ENCODE measurements at regions not wholly inside any gene's neighbourhood (a gene's known extent, or its start where the extent isn't known, plus 50 kb on each side); places are given as distances from the start of the nearest gene placed in this dataset.

- DNase-seq: no peak
- no peak overlapping the region for H3K27ac Mint-ChIP-seq
- H3K4me1 Mint-ChIP-seq: no peaks in the 10 kb centered on the region
- H3K27me3 Mint-ChIP-seq: no peaks in the 10 kb centered on the region
- CTCF ChIA-PET: interaction anchor here (0.6 kb wide), 1 partner anchor 799 kb away, joined by 3 read pairs; no protein-coding TSS in a partner anchor
- H3K9me3 Mint-ChIP-seq: peaks cover 4% of the 10 kb centered on the region
- POLR2A ChIA-PET: no interaction called here
- H3K4me3 Mint-ChIP-seq: no peak overlapping the region
- no peaks in the 10 kb centered on the region for H3K36me3 Mint-ChIP-seq (ENCODE audit: low read depth)
These were observed 1431.7 kb upstream of the C9orf72 start for GRCh38 chr9:29004988-29005387.

GRCh38 chr9:29006628-29007027 lies 1433.3 kb upstream of the C9orf72 start:
- Mint-ChIP-seq H3K36me3 (ENCODE audit: low read depth) (no peaks in the 10 kb centered on the region), H3K27ac (no peak overlapping the region)
- POLR2A ChIA-PET: no interaction called here

GRCh38 chr9:29012911-29013310 lies 1439.6 kb upstream of the C9orf72 start:
- ChIA-PET CTCF (no interaction called here), POLR2A (no interaction called here)
- no peaks in the 10 kb centered on the region for H3K4me1 Mint-ChIP-seq
- no peak overlapping the region for H3K4me3 Mint-ChIP-seq
- no peaks in the 10 kb centered on the region for H3K9me3 Mint-ChIP-seq
- H3K36me3 Mint-ChIP-seq (ENCODE audit: low read depth): no peaks in the 10 kb centered on the region
- no peak for DNase-seq
- H3K27me3 Mint-ChIP-seq: no peaks in the 10 kb centered on the region
- H3K27ac Mint-ChIP-seq: no peak overlapping the region

More at GRCh38 chr9:29006628-29007027, 1433.3 kb upstream of the C9orf72 start:
- Mint-ChIP-seq H3K9me3 (peaks cover 4% of the 10 kb centered on the region), H3K27me3 (no peaks in the 10 kb centered on the region), H3K4me1 (no peaks in the 10 kb centered on the region), H3K4me3 (no peak overlapping the region)
- no peak for DNase-seq
- CTCF ChIA-PET: no interaction called here

GRCh38 chr9:29021632-29022031 lies 1448.4 kb upstream of the C9orf72 start:
- Mint-ChIP-seq H3K36me3 (ENCODE audit: low read depth) (no peaks in the 10 kb centered on the region), H3K27ac (no peak overlapping the region), H3K27me3 (no peaks in the 10 kb centered on the region), H3K4me3 (no peak overlapping the region), H3K4me1 (no peaks in the 10 kb centered on the region), H3K9me3 (no peaks in the 10 kb centered on the region)
- POLR2A ChIA-PET: no interaction called here
- CTCF ChIA-PET: no interaction called here
- DNase-seq: no peak

GRCh38 chr9:29038332-29038731 lies 1465.1 kb upstream of the C9orf72 start:
- Mint-ChIP-seq H3K4me1 (no peaks in the 10 kb centered on the region), H3K36me3 (ENCODE audit: low read depth) (no peaks in the 10 kb centered on the region), H3K9me3 (peaks cover 6% of the 10 kb centered on the region), H3K4me3 (no peak overlapping the region), H3K27ac (no peak overlapping the region), H3K27me3 (no peaks in the 10 kb centered on the region)
- POLR2A ChIA-PET: no interaction called here
- no peak for DNase-seq
- CTCF ChIA-PET: no interaction called here

- no peaks in the 10 kb centered on the region for H3K27me3 Mint-ChIP-seq
- DNase-seq: no peak
- ChIA-PET CTCF (no interaction called here), POLR2A (no interaction called here)
- no peaks in the 10 kb centered on the region for H3K36me3 Mint-ChIP-seq (ENCODE audit: low read depth)
- H3K9me3 Mint-ChIP-seq: peaks cover 6% of the 10 kb centered on the region
- no peaks in the 10 kb centered on the region for H3K4me1 Mint-ChIP-seq
- H3K4me3 Mint-ChIP-seq: no peak overlapping the region
- no peak overlapping the region for H3K27ac Mint-ChIP-seq
These were observed 1466.0 kb upstream of the C9orf72 start for GRCh38 chr9:29039258-29039657.

- H3K4me1 Mint-ChIP-seq: no peaks in the 10 kb centered on the region
- no peaks in the 10 kb centered on the region for H3K36me3 Mint-ChIP-seq (ENCODE audit: low read depth)
- ChIA-PET POLR2A (no interaction called here), CTCF (no interaction called here)
- no peaks in the 10 kb centered on the region for H3K27me3 Mint-ChIP-seq
- H3K4me3 Mint-ChIP-seq: no peak overlapping the region
- H3K9me3 Mint-ChIP-seq: peaks cover 9% of the 10 kb centered on the region
- no peak for DNase-seq
- H3K27ac Mint-ChIP-seq: no peak overlapping the region
These were observed 1469.8 kb upstream of the C9orf72 start for GRCh38 chr9:29043072-29043471.

- peaks cover 7% of the 10 kb centered on the region for H3K9me3 Mint-ChIP-seq
- H3K4me3 Mint-ChIP-seq: no peak overlapping the region
- POLR2A ChIA-PET: no interaction called here
- no peaks in the 10 kb centered on the region for H3K36me3 Mint-ChIP-seq (ENCODE audit: low read depth)
- DNase-seq: no peak
- CTCF ChIA-PET: no interaction called here
- H3K27me3 Mint-ChIP-seq: no peaks in the 10 kb centered on the region
- H3K27ac Mint-ChIP-seq: no peak overlapping the region
- no peaks in the 10 kb centered on the region for H3K4me1 Mint-ChIP-seq
These were observed 1471.7 kb upstream of the C9orf72 start for GRCh38 chr9:29044959-29045358.

GRCh38 chr9:29060041-29060440 lies 1486.8 kb upstream of the C9orf72 start:
- H3K4me1 Mint-ChIP-seq: no peaks in the 10 kb centered on the region
- H3K36me3 Mint-ChIP-seq (ENCODE audit: low read depth): no peaks in the 10 kb centered on the region
- H3K4me3 Mint-ChIP-seq: no peak overlapping the region
- POLR2A ChIA-PET: no interaction called here
- CTCF ChIA-PET: no interaction called here
- H3K9me3 Mint-ChIP-seq: peaks cover 8% of the 10 kb centered on the region
- no peak for DNase-seq
- H3K27ac Mint-ChIP-seq: no peak overlapping the region
- no peaks in the 10 kb centered on the region for H3K27me3 Mint-ChIP-seq

GRCh38 chr9:29062446-29062845 lies 1489.2 kb upstream of the C9orf72 start:
- Mint-ChIP-seq H3K4me3 (no peak overlapping the region), H3K9me3 (peaks cover 3% of the 10 kb centered on the region), H3K27ac (no peak overlapping the region), H3K27me3 (no peaks in the 10 kb centered on the region), H3K4me1 (no peaks in the 10 kb centered on the region), H3K36me3 (ENCODE audit: low read depth) (no peaks in the 10 kb centered on the region)
- POLR2A ChIA-PET: no interaction called here
- CTCF ChIA-PET: no interaction called here
- DNase-seq: no peak

GRCh38 chr9:29063031-29063430 lies 1489.8 kb upstream of the C9orf72 start:
- DNase-seq: no peak
- ChIA-PET CTCF (no interaction called here), POLR2A (no interaction called here)
- H3K36me3 Mint-ChIP-seq (ENCODE audit: low read depth): no peaks in the 10 kb centered on the region
- H3K4me3 Mint-ChIP-seq: no peak overlapping the region
- no peak overlapping the region for H3K27ac Mint-ChIP-seq
- H3K9me3 Mint-ChIP-seq: no peaks in the 10 kb centered on the region
- H3K4me1 Mint-ChIP-seq: no peaks in the 10 kb centered on the region
- no peaks in the 10 kb centered on the region for H3K27me3 Mint-ChIP-seq

GRCh38 chr9:29066141-29066640 lies 1492.9 kb upstream of the C9orf72 start:
- H3K4me3 Mint-ChIP-seq: no peak overlapping the region
- CTCF ChIA-PET: no interaction called here
- H3K27ac Mint-ChIP-seq: no peak overlapping the region
- H3K27me3 Mint-ChIP-seq: no peaks in the 10 kb centered on the region
- POLR2A ChIA-PET: no interaction called here
- H3K36me3 Mint-ChIP-seq (ENCODE audit: low read depth): no peaks in the 10 kb centered on the region
- H3K4me1 Mint-ChIP-seq: no peaks in the 10 kb centered on the region
- DNase-seq: no peak
- no peaks in the 10 kb centered on the region for H3K9me3 Mint-ChIP-seq

- no peaks in the 10 kb centered on the region for H3K36me3 Mint-ChIP-seq (ENCODE audit: low read depth)
- no peak for DNase-seq
- no peaks in the 10 kb centered on the region for H3K27me3 Mint-ChIP-seq
- ChIA-PET POLR2A (no interaction called here), CTCF (no interaction called here)
- no peaks in the 10 kb centered on the region for H3K9me3 Mint-ChIP-seq
- H3K4me3 Mint-ChIP-seq: no peak overlapping the region
- no peaks in the 10 kb centered on the region for H3K4me1 Mint-ChIP-seq
- no peak overlapping the region for H3K27ac Mint-ChIP-seq
These were observed 1495.2 kb upstream of the C9orf72 start for GRCh38 chr9:29068461-29068860.

- no peaks in the 10 kb centered on the region for H3K27me3 Mint-ChIP-seq
- no peaks in the 10 kb centered on the region for H3K4me1 Mint-ChIP-seq
- H3K36me3 Mint-ChIP-seq (ENCODE audit: low read depth): no peaks in the 10 kb centered on the region
- ChIA-PET CTCF (no interaction called here), POLR2A (no interaction called here)
- H3K9me3 Mint-ChIP-seq: no peaks in the 10 kb centered on the region
- H3K4me3 Mint-ChIP-seq: no peak overlapping the region
- no peak for DNase-seq
- H3K27ac Mint-ChIP-seq: no peak overlapping the region
These were observed 1496.1 kb upstream of the C9orf72 start for GRCh38 chr9:29069376-29069775.

Measured in activated CD4-positive, alpha-beta memory T cell treated with anti-CD3 and anti-CD28 coated beads, Interleukin-2, amount 10 ng/mL, durations not matched to agents 7 days and 5 days (primary cell).